Neural progenitor cell (in vitro differentiated cells): ENCODE measurements at regions not wholly inside any gene's neighbourhood (a gene's known extent, or its start where the extent isn't known, plus 50 kb on each side); places are given as distances from the start of the nearest gene placed in this dataset.
A peak's percentile ranks its signal among the peaks of the same experiment; 100 is the strongest.

ENCODE experiments used
- DNase-seq: peaks from one replicate; pipeline ENCODE4 v3.0.0-alpha.2; 2016; ENCODE audit warnings: low spot score
- H2AFZ ChIP-seq: fragments of 200-600 bp; sonication (generic); replicated peaks from 2 replicates; pipeline ENCODE4 v1.6.1; 2016; ENCODE audit warnings: antibody characterized with exemption
- H3F3A ChIP-seq: fragments of 200-600 bp; sonication (generic); 2 replicates; pipeline ENCODE4 v1.6.1; 2016; ENCODE audit warnings: antibody characterized with exemption, low read depth
- H3K27ac ChIP-seq: fragments of 200-600 bp; sonication (generic); 2 replicates; pipeline ENCODE4 v1.5.1; 2016; ENCODE audit warnings: mild to moderate bottlenecking
- H3K27me3 ChIP-seq: fragments of 200-600 bp; sonication (generic); 2 replicates; pipeline ENCODE4 v1.6.1; 2016; ENCODE audit warnings: mild to moderate bottlenecking, moderate library complexity
- H3K36me3 ChIP-seq: fragments of 200-600 bp; sonication (generic); 2 replicates; pipeline ENCODE4 v1.5.1; 2016
- H3K4me1 ChIP-seq: fragments of 200-600 bp; sonication (generic); 2 replicates; pipeline ENCODE4 v1.6.1; 2016; ENCODE audit warnings: mixed run types
- H3K4me2 ChIP-seq: fragments of 200-600 bp; sonication (generic); 2 replicates; pipeline ENCODE4 v1.6.1; 2016
- H3K4me3 ChIP-seq: fragments of 200-600 bp; sonication (generic); 2 replicates; pipeline ENCODE4 v1.5.1; 2016
- H3K79me2 ChIP-seq: fragments of 200-600 bp; sonication (generic); 2 replicates; pipeline ENCODE4 v1.6.1; 2016; ENCODE audit warnings: low read depth
- H3K9ac ChIP-seq: fragments of 200-600 bp; sonication (generic); 2 replicates; pipeline ENCODE4 v1.6.1; 2016
- H3K9me3 ChIP-seq: fragments of 200-600 bp; sonication (generic); 2 replicates; pipeline ENCODE4 v1.5.1; 2016; ENCODE audit warnings: low read depth
- H4K20me1 ChIP-seq: fragments of 200-600 bp; sonication (generic); 2 replicates; pipeline ENCODE4 v1.6.1; 2016; ENCODE audit warnings: low read depth
- H3K27ac Mint-ChIP-seq: 3 replicates; pipeline ENCODE4 v1.8.0; 2021; ENCODE audit warnings: mixed read lengths
- H3K27me3 Mint-ChIP-seq: 2 replicates; pipeline ENCODE4 v1.8.0; 2022; ENCODE audit warnings: low read depth, mild to moderate bottlenecking, inconsistent platforms, moderate library complexity, mixed read lengths; ENCODE audit not compliant: insufficient read depth
- H3K36me3 Mint-ChIP-seq: 3 replicates; pipeline ENCODE4 v1.8.0; 2021; ENCODE audit warnings: mixed read lengths
- H3K4me1 Mint-ChIP-seq: 3 replicates; pipeline ENCODE4 v1.8.0; 2021; ENCODE audit warnings: mixed read lengths
- H3K4me3 Mint-ChIP-seq: 3 replicates; pipeline ENCODE4 v1.8.0; 2021; ENCODE audit warnings: mild to moderate bottlenecking, moderate library complexity, mixed read lengths
- H3K9me3 Mint-ChIP-seq: 3 replicates; pipeline ENCODE4 v1.8.0; 2020; ENCODE audit warnings: mixed read lengths
- CTCF ChIP-seq: fragments of 200-600 bp; sonication (generic); IDR thresholded peaks from 2 replicates; pipeline ENCODE4 v1.5.1; 2017; ENCODE audit warnings: antibody characterized with exemption, mild to moderate bottlenecking
- EZH2 ChIP-seq: fragments of 200-600 bp; sonication (generic); IDR thresholded peaks from 2 replicates; pipeline ENCODE4 v1.6.1; 2017; ENCODE audit warnings: antibody characterized with exemption, mild to moderate bottlenecking, moderate library complexity
- EZH2phosphoT487 ChIP-seq: fragments of 200-600 bp; sonication (generic); IDR thresholded peaks from 2 replicates; pipeline ENCODE4 v1.6.1; 2017; ENCODE audit warnings: antibody characterized with exemption

GRCh38 chr1:81574408-81574807, 226.3 kb upstream of the ADGRL2 start:
- H3K36me3 ChIP-seq: no peaks in the 10 kb centered on the region
- peak overlapping the region; percentile 66 for H2AFZ ChIP-seq
- no peak for TF ChIP-seq EZH2
- no peak for TF ChIP-seq CTCF
- no peak for TF ChIP-seq EZH2phosphoT487
- H3K4me2 ChIP-seq: no peak overlapping the region
- H3K4me1 ChIP-seq: peaks cover 32% of the 10 kb centered on the region
- no peak overlapping the region for H3K27ac Mint-ChIP-seq
- H3K9me3 Mint-ChIP-seq: peaks cover 3% of the 10 kb centered on the region
- peaks cover 3% of the 10 kb centered on the region for H3F3A ChIP-seq
- no peak for DNase-seq
- no peak overlapping the region for H3K9ac ChIP-seq
- peaks cover 1% of the 10 kb centered on the region for H3K27me3 Mint-ChIP-seq
- no peak overlapping the region for H3K27ac ChIP-seq
- H3K79me2 ChIP-seq: no peaks in the 10 kb centered on the region
- no peaks in the 10 kb centered on the region for H4K20me1 ChIP-seq
- no peaks in the 10 kb centered on the region for H3K9me3 ChIP-seq
- H3K4me3 Mint-ChIP-seq: no peak overlapping the region
- H3K36me3 Mint-ChIP-seq: peaks cover 2% of the 10 kb centered on the region
- H3K4me1 Mint-ChIP-seq: peaks cover 54% of the 10 kb centered on the region
- no peak overlapping the region for H3K4me3 ChIP-seq
- H3K27me3 ChIP-seq: no peaks in the 10 kb centered on the region

- H3K4me1 Mint-ChIP-seq: peaks cover 48% of the 10 kb centered on the region
- peaks cover 2% of the 10 kb centered on the region for H3K27me3 Mint-ChIP-seq
- Histone ChIP-seq H3K36me3 (no peaks in the 10 kb centered on the region), H3K4me1 (peaks cover 23% of the 10 kb centered on the region), H3K9me3 (no peaks in the 10 kb centered on the region), H4K20me1 (no peaks in the 10 kb centered on the region), H2AFZ (no peak overlapping the region), H3K4me3 (no peak overlapping the region), H3K27ac (no peak overlapping the region), H3K9ac (no peak overlapping the region), H3K27me3 (no peaks in the 10 kb centered on the region), H3F3A (peaks cover 3% of the 10 kb centered on the region), H3K79me2 (no peaks in the 10 kb centered on the region), H3K4me2 (no peak overlapping the region)
- H3K4me3 Mint-ChIP-seq: no peak overlapping the region
- no peak for TF ChIP-seq CTCF
- TF ChIP-seq EZH2phosphoT487: no peak
- TF ChIP-seq EZH2: no peak
- H3K9me3 Mint-ChIP-seq: peaks cover 3% of the 10 kb centered on the region
- no peak overlapping the region for H3K27ac Mint-ChIP-seq
- no peak for DNase-seq
- peaks cover 2% of the 10 kb centered on the region for H3K36me3 Mint-ChIP-seq
These were observed 227.3 kb upstream of the ADGRL2 start for GRCh38 chr1:81573458-81573857.

GRCh38 chr1:81571946-81572345, 228.8 kb upstream of the ADGRL2 start:
- H3K36me3 ChIP-seq: no peaks in the 10 kb centered on the region
- H3K4me3 ChIP-seq: no peak overlapping the region

More at GRCh38 chr1:81571946-81572345, 228.8 kb upstream of the ADGRL2 start:
- H3K36me3 Mint-ChIP-seq: peaks cover 2% of the 10 kb centered on the region
- H3K27ac Mint-ChIP-seq: no peak overlapping the region
- Histone ChIP-seq H3F3A (peaks cover 3% of the 10 kb centered on the region), H3K4me1 (peaks cover 19% of the 10 kb centered on the region), H3K79me2 (no peaks in the 10 kb centered on the region), H3K4me2 (no peak overlapping the region), H4K20me1 (no peaks in the 10 kb centered on the region), H3K27ac (no peak overlapping the region), H3K9ac (no peak overlapping the region), H3K9me3 (no peaks in the 10 kb centered on the region), H2AFZ (no peak overlapping the region), H3K27me3 (no peaks in the 10 kb centered on the region)
- no peak for DNase-seq
- peaks cover 4% of the 10 kb centered on the region for H3K27me3 Mint-ChIP-seq
- peaks cover 41% of the 10 kb centered on the region for H3K4me1 Mint-ChIP-seq
- no peak overlapping the region for H3K4me3 Mint-ChIP-seq
- TF ChIP-seq CTCF: no peak
- TF ChIP-seq EZH2: no peak
- no peak for TF ChIP-seq EZH2phosphoT487
- peaks cover 3% of the 10 kb centered on the region for H3K9me3 Mint-ChIP-seq
